Neural cell (in vitro differentiated cells): ENCODE measurements at regions not wholly inside any gene's neighbourhood (a gene's known extent, or its start where the extent isn't known, plus 50 kb on each side); places are given as distances from the start of the nearest gene placed in this dataset.

ENCODE experiments used
- H2AFZ ChIP-seq: fragments of 200-600, 300-800 bp; sonication (generic), shearing (Covaris generic); 2 replicates; pipeline ENCODE4 v1.6.0; 2014; ENCODE audit warnings: low read depth, mild to moderate bottlenecking, antibody characterized with exemption, low read length, moderate library complexity
- H3F3A ChIP-seq: fragments of 200-600 bp; shearing (Covaris generic); 2 replicates; pipeline ENCODE4 v1.6.1; 2016; ENCODE audit warnings: mild to moderate bottlenecking, moderate library complexity, mixed read lengths, antibody characterized with exemption, low read length; ENCODE audit not compliant: insufficient read depth, poor library complexity, severe bottlenecking
- H3K27ac ChIP-seq: fragments of 200-600, 300-800 bp; sonication (generic), shearing (Covaris generic); 2 replicates; pipeline ENCODE4 v1.5.1; 2014; ENCODE audit warnings: mild to moderate bottlenecking, low read length, moderate library complexity
- H3K27me3 ChIP-seq: fragments of 300-800, 200-600 bp; sonication (generic), shearing (Covaris generic); 2 replicates; pipeline ENCODE4 v1.6.0; 2014; ENCODE audit warnings: mild to moderate bottlenecking, low read depth, low read length, moderate library complexity; ENCODE audit not compliant: insufficient read depth
- H3K36me3 ChIP-seq: fragments of 300-800, 200-600 bp; sonication (generic), shearing (Covaris generic); 2 replicates; pipeline ENCODE4 v1.5.1; 2014; ENCODE audit warnings: mild to moderate bottlenecking, antibody characterized with exemption, low read length, moderate library complexity; ENCODE audit not compliant: insufficient read depth
- H3K4me2 ChIP-seq: fragments of 300-800, 200-600 bp; sonication (generic), shearing (Covaris generic); 2 replicates; pipeline ENCODE4 v1.6.0; 2014; ENCODE audit warnings: mild to moderate bottlenecking, low read length
- H3K4me3 ChIP-seq: fragments of 300-800, 200-600 bp; sonication (generic), shearing (Covaris generic); 2 replicates; pipeline ENCODE4 v1.5.1; 2014; ENCODE audit warnings: mild to moderate bottlenecking, low read length, moderate library complexity
- H3K79me2 ChIP-seq: fragments of 200-600 bp; shearing (Covaris generic); replicated peaks from 2 replicates; pipeline ENCODE4 v1.6.0; 2014; ENCODE audit warnings: mild to moderate bottlenecking, low read length, moderate library complexity; ENCODE audit not compliant: insufficient read depth
- H3K9ac ChIP-seq: fragments of 300-800, 200-600 bp; sonication (generic), shearing (Covaris generic); 2 replicates; pipeline ENCODE4 v1.6.1; 2016; ENCODE audit warnings: mild to moderate bottlenecking, low read length, mixed read lengths
- H3K9me2 ChIP-seq: fragments of 200-600 bp; shearing (Covaris generic); 2 replicates; pipeline ENCODE4 v1.6.1; 2016; ENCODE audit warnings: mild to moderate bottlenecking, low read length, mixed read lengths; ENCODE audit not compliant: insufficient read depth
- H3K9me3 ChIP-seq: fragments of 200-600, 300-800 bp; sonication (generic), shearing (Covaris generic); 2 replicates; pipeline ENCODE4 v1.6.1; 2016; ENCODE audit warnings: mild to moderate bottlenecking, mixed run types, low read length, moderate library complexity, mixed read lengths
- H4K20me1 ChIP-seq: fragments of 200-600 bp; shearing (Covaris generic); 2 replicates; pipeline ENCODE4 v1.6.1; 2016; ENCODE audit warnings: mild to moderate bottlenecking, mixed run types; ENCODE audit not compliant: insufficient read depth
- CTCF ChIP-seq: fragments of 450-650 bp; IDR thresholded peaks from 2 replicates; pipeline ENCODE4 v1.5.1; 2014; ENCODE audit warnings: antibody characterized with exemption, mild to moderate bottlenecking, moderate library complexity; ENCODE audit not compliant: poor library complexity, severe bottlenecking
- EP300 ChIP-seq: fragments of 450-650 bp; conservative IDR thresholded peaks from 2 replicates; pipeline ENCODE4 v1.6.1; 2014; ENCODE audit warnings: antibody characterized with exemption, mild to moderate bottlenecking, moderate library complexity; ENCODE audit not compliant: poor library complexity, severe bottlenecking
- EZH2 ChIP-seq: fragments of 200-600, 300-800 bp; shearing (Covaris generic), sonication (generic); IDR thresholded peaks from 2 replicates; pipeline ENCODE4 v1.6.1; 2014; ENCODE audit warnings: antibody characterized with exemption, low read length, borderline replicate concordance, mild to moderate bottlenecking; ENCODE audit not compliant: insufficient read depth, poor library complexity, severe bottlenecking
- MXI1 ChIP-seq: fragments of 450-650 bp; conservative IDR thresholded peaks from 2 replicates; pipeline ENCODE4 v1.6.1; 2014; ENCODE audit warnings: antibody characterized with exemption, mild to moderate bottlenecking; ENCODE audit not compliant: poor library complexity, severe bottlenecking
- POLR2AphosphoS5 ChIP-seq: IDR thresholded peaks from 2 replicates; pipeline ENCODE4 v1.6.1; 2012
- SMC3 ChIP-seq: fragments of 450-650 bp; conservative IDR thresholded peaks from 2 replicates; pipeline ENCODE4 v1.6.1; 2014; ENCODE audit warnings: antibody characterized with exemption, mild to moderate bottlenecking, moderate library complexity; ENCODE audit not compliant: poor library complexity
- TAF1 ChIP-seq: IDR thresholded peaks from 2 replicates; pipeline ENCODE4 v1.6.1; 2012; ENCODE audit warnings: low read depth
- TF ChIP-seq, protein P1 (sequence below): IDR thresholded peaks from 2 replicates; pipeline ENCODE4 v1.6.1; 2012; ENCODE audit warnings: borderline replicate concordance

GRCh38 chr1:4464478-4464877 is 189.9 kb upstream of the AJAP1 start:
- no peaks in the 10 kb centered on the region for H3K36me3 ChIP-seq
- no peaks in the 10 kb centered on the region for H4K20me1 ChIP-seq
- H3F3A ChIP-seq, result no peaks in the 10 kb centered on the region
- H3K27me3 ChIP-seq, result no peaks in the 10 kb centered on the region
- H3K4me2 ChIP-seq, result no peak overlapping the region
- H3K9me2 ChIP-seq, result no peaks in the 10 kb centered on the region
- no peak overlapping the region for H3K9ac ChIP-seq
- no peaks in the 10 kb centered on the region for H3K9me3 ChIP-seq
- H2AFZ ChIP-seq, result no peak overlapping the region
- H3K79me2 ChIP-seq, result no peaks in the 10 kb centered on the region
- no peak for TF ChIP-seq POLR2AphosphoS5
- no peak for TF ChIP-seq SMC3
- TF ChIP-seq EZH2, result no peak
- no peak for TF ChIP-seq EP300
- TF ChIP-seq MXI1, result no peak
- no peak overlapping the region for H3K27ac ChIP-seq
- no peak overlapping the region for H3K4me3 ChIP-seq

- no peaks in the 10 kb centered on the region for H4K20me1 ChIP-seq
- no peaks in the 10 kb centered on the region for H3K9me2 ChIP-seq
- no peak overlapping the region for H3K4me2 ChIP-seq
- no peaks in the 10 kb centered on the region for H3K27me3 ChIP-seq
- H3K79me2 ChIP-seq, result no peaks in the 10 kb centered on the region
- H3F3A ChIP-seq, result no peaks in the 10 kb centered on the region
- H3K9ac ChIP-seq, result no peak overlapping the region
- H2AFZ ChIP-seq, result no peak overlapping the region
- no peak for TF ChIP-seq POLR2AphosphoS5
- TF ChIP-seq, protein P1, sequence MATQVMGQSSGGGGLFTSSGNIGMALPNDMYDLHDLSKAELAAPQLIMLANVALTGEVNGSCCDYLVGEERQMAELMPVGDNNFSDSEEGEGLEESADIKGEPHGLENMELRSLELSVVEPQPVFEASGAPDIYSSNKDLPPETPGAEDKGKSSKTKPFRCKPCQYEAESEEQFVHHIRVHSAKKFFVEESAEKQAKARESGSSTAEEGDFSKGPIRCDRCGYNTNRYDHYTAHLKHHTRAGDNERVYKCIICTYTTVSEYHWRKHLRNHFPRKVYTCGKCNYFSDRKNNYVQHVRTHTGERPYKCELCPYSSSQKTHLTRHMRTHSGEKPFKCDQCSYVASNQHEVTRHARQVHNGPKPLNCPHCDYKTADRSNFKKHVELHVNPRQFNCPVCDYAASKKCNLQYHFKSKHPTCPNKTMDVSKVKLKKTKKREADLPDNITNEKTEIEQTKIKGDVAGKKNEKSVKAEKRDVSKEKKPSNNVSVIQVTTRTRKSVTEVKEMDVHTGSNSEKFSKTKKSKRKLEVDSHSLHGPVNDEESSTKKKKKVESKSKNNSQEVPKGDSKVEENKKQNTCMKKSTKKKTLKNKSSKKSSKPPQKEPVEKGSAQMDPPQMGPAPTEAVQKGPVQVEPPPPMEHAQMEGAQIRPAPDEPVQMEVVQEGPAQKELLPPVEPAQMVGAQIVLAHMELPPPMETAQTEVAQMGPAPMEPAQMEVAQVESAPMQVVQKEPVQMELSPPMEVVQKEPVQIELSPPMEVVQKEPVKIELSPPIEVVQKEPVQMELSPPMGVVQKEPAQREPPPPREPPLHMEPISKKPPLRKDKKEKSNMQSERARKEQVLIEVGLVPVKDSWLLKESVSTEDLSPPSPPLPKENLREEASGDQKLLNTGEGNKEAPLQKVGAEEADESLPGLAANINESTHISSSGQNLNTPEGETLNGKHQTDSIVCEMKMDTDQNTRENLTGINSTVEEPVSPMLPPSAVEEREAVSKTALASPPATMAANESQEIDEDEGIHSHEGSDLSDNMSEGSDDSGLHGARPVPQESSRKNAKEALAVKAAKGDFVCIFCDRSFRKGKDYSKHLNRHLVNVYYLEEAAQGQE, result no peak
- TF ChIP-seq TAF1, result no peak
- no peak for TF ChIP-seq CTCF
- no peak for TF ChIP-seq MXI1
- no peak for TF ChIP-seq SMC3
- no peaks in the 10 kb centered on the region for H3K36me3 ChIP-seq
- H3K27ac ChIP-seq, result no peak overlapping the region
- H3K4me3 ChIP-seq, result no peak overlapping the region
- H3K9me3 ChIP-seq, result no peaks in the 10 kb centered on the region
These were observed 187.2 kb upstream of the AJAP1 start for GRCh38 chr1:4467241-4467640.

DNA sequence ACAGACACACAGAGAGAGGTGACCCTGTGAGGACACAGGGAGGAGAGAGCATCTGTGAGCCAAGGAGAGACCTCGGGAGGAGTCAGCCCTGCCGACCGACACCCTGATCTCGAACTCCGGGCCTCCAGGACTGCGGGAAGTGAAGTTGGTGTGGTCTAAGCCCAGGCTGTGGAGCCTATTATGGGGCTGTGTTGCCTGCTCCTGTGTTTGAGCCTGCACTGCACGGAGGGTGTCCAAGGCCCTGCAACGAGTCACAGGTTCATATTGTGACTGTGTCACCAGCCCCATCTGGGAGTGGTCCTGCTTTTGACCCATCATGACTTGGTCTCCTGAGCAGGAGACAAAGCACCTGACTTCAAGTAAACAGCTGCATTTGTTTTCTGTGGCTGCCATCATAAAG is 186.0 kb upstream of the AJAP1 start:
- Histone ChIP-seq H3K27me3 (no peaks in the 10 kb centered on the region), H3K79me2 (no peaks in the 10 kb centered on the region), H3K9ac (no peak overlapping the region), H3K4me3 (no peak overlapping the region), H2AFZ (no peak overlapping the region), H3K9me3 (no peaks in the 10 kb centered on the region), H3F3A (no peaks in the 10 kb centered on the region), H3K9me2 (no peaks in the 10 kb centered on the region), H3K36me3 (no peaks in the 10 kb centered on the region), H4K20me1 (no peaks in the 10 kb centered on the region), H3K27ac (no peak overlapping the region), H3K4me2 (no peak overlapping the region)
- no peak for TF ChIP-seq TAF1
- TF ChIP-seq, protein P1, result no peak
- TF ChIP-seq POLR2AphosphoS5, result no peak
- no peak for TF ChIP-seq EP300
